ENCODE measurements at regions not wholly inside any gene's neighbourhood (a gene's known extent, or its start where the extent isn't known, plus 50 kb on each side); places are given as distances from the start of the nearest gene placed in this dataset.

DNA sequence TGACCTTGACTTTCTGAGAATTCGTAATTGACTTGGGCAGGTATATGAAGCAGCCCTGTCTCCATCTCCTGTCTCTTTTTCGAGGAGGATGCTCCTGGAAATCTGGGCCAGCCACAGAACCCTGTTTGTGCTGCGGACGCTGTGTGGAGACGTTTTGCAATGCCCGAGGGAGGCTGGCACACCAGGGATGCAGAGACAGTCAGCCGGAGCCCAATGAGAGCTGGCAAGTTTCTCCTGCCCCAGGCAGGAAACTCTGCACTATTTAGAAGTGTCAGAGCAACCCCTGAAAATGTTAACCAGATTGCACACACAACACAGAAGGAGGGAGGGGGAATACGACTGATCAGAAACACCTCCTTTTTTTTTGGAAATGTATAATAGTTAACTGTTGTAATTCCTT lies 103.2 kb upstream of the DYRK2 start:
- TF ChIP-seq, protein P1, sequence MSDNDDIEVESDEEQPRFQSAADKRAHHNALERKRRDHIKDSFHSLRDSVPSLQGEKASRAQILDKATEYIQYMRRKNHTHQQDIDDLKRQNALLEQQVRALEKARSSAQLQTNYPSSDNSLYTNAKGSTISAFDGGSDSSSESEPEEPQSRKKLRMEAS (IDR thresholded peaks at IDR 0.05) = no peak
- TF ChIP-seq TCF12 (IDR thresholded peaks at IDR 0.05; ENCODE audit: low read depth) = no peak
- no peak for TF ChIP-seq YY1 (IDR thresholded peaks at IDR 0.05; ENCODE audit: low read depth)
- no peak for TF ChIP-seq NFIC (IDR thresholded peaks at IDR 0.05)
- no peak for TF ChIP-seq RAD21 (IDR thresholded peaks at IDR 0.05; ENCODE audit: low read depth)

Data from Ishikawa (cell line).